ENCODE measurements at regions not wholly inside any gene's neighbourhood (a gene's known extent, or its start where the extent isn't known, plus 50 kb on each side); places are given as distances from the start of the nearest gene placed in this dataset.

- TF ChIP-seq CTCF (IDR thresholded peaks at IDR 0.05) = no peak
- no peak for TF ChIP-seq EP300 (IDR thresholded peaks at IDR 0.05; ENCODE audit: low read depth)
These were observed 60.5 kb upstream of the MEDAG start for GRCh38 chr13:30845297-30846214.

Data from transverse colon (tissue), 3 donors.